H9 (cell line): ENCODE measurements at regions not wholly inside any gene's neighbourhood (a gene's known extent, or its start where the extent isn't known, plus 50 kb on each side); places are given as distances from the start of the nearest gene placed in this dataset.

ENCODE experiments used
- DNase-seq: peaks from one replicate; pipeline ENCODE4 v3.0.0-alpha.2; 2017
- H2AFZ ChIP-seq: one replicate; pipeline ENCODE4 v1.6.1; 2013; ENCODE audit warnings: mild to moderate bottlenecking, low read length, control low read depth, moderate library complexity
- H2AK5ac ChIP-seq: 2 replicates; pipeline ENCODE4 v1.6.1; 2013; ENCODE audit warnings: low read length, control low read depth, mixed read lengths; ENCODE audit not compliant: insufficient read length
- H2BK120ac ChIP-seq: one replicate; pipeline ENCODE4 v1.6.1; 2013; ENCODE audit warnings: low read depth, mild to moderate bottlenecking, low read length, control low read depth, inconsistent platforms; ENCODE audit not compliant: poor library complexity, severe bottlenecking
- H2BK12ac ChIP-seq: 2 replicates; pipeline ENCODE4 v1.6.1; 2013; ENCODE audit warnings: low read length, control low read depth, mixed read lengths, low read depth; ENCODE audit not compliant: insufficient read length
- H2BK15ac ChIP-seq: 2 replicates; pipeline ENCODE4 v1.6.1; 2013; ENCODE audit warnings: low read depth, low read length, control low read depth
- H2BK20ac ChIP-seq: one replicate; pipeline ENCODE4 v1.6.1; 2013; ENCODE audit warnings: low read depth, mild to moderate bottlenecking, low read length, control low read depth, inconsistent platforms; ENCODE audit not compliant: poor library complexity, severe bottlenecking
- H2BK5ac ChIP-seq: 2 replicates; pipeline ENCODE4 v1.6.1; 2013; ENCODE audit warnings: low read length, control low read depth, mixed read lengths; ENCODE audit not compliant: insufficient read length
- H3K14ac ChIP-seq: 2 replicates; pipeline ENCODE4 v1.6.1; 2013; ENCODE audit warnings: low read length, control low read depth; ENCODE audit not compliant: insufficient read depth
- H3K18ac ChIP-seq: 2 replicates; pipeline ENCODE4 v1.6.1; 2013; ENCODE audit warnings: low read depth, mild to moderate bottlenecking, mixed read lengths, low read length, control low read depth; ENCODE audit not compliant: insufficient read length
- H3K23ac ChIP-seq: 2 replicates; pipeline ENCODE4 v1.6.1; 2013; ENCODE audit warnings: low read length, control low read depth, mixed read lengths, low read depth; ENCODE audit not compliant: insufficient read length
- H3K23me2 ChIP-seq: 2 replicates; pipeline ENCODE4 v1.6.1; 2013; ENCODE audit warnings: low read depth, mild to moderate bottlenecking, mixed read lengths, low read length, control low read depth; ENCODE audit not compliant: insufficient read length, poor library complexity, severe bottlenecking
- H3K27ac ChIP-seq: 2 replicates; pipeline ENCODE4 v1.5.1; 2013; ENCODE audit warnings: low read length, control low read depth, mixed read lengths, low read depth; ENCODE audit not compliant: insufficient read length
- H3K27me3 ChIP-seq: 2 replicates; pipeline ENCODE4 v1.6.1; 2013; ENCODE audit warnings: low read length, control low read depth, inconsistent platforms; ENCODE audit not compliant: insufficient read depth
- H3K4ac ChIP-seq: 2 replicates; pipeline ENCODE4 v1.6.1; 2013; ENCODE audit warnings: low read depth, mild to moderate bottlenecking, control low read depth, inconsistent platforms, low read length, moderate library complexity
- H3K4me1 ChIP-seq: 2 replicates; pipeline ENCODE4 v1.6.1; 2013; ENCODE audit warnings: low read length, control low read depth, inconsistent platforms; ENCODE audit not compliant: insufficient read depth
- H3K4me2 ChIP-seq: 2 replicates; pipeline ENCODE4 v1.6.1; 2013; ENCODE audit warnings: low read length, control low read depth, mixed read lengths; ENCODE audit not compliant: insufficient read length, insufficient read depth
- H3K56ac ChIP-seq: 2 replicates; pipeline ENCODE4 v1.6.1; 2013; ENCODE audit warnings: low read depth, mild to moderate bottlenecking, mixed read lengths, low read length, control low read depth; ENCODE audit not compliant: insufficient read length
- H3K79me1 ChIP-seq: 2 replicates; pipeline ENCODE4 v1.6.1; 2013; ENCODE audit warnings: low read depth, mild to moderate bottlenecking, moderate library complexity, low read length, control low read depth, inconsistent platforms; ENCODE audit not compliant: insufficient read depth, poor library complexity, severe bottlenecking
- H3K79me2 ChIP-seq: 2 replicates; pipeline ENCODE4 v1.6.1; 2013; ENCODE audit warnings: low read length, control low read depth, inconsistent platforms; ENCODE audit not compliant: insufficient read depth
- H3K9ac ChIP-seq: 2 replicates; pipeline ENCODE4 v1.6.1; 2013; ENCODE audit warnings: low read length, control low read depth, mixed read lengths; ENCODE audit not compliant: insufficient read length; ENCODE audit errors: extremely low read depth
- H3K9me3 ChIP-seq: one replicate; pipeline ENCODE4 v1.6.1; 2013; ENCODE audit warnings: low read depth, low read length, inconsistent platforms; ENCODE audit not compliant: control insufficient read depth
- H3T11ph ChIP-seq: one replicate; pipeline ENCODE4 v1.6.1; 2013; ENCODE audit warnings: mild to moderate bottlenecking, low read length, control low read depth, inconsistent platforms
- H4K20me1 ChIP-seq: one replicate; pipeline ENCODE4 v1.6.1; 2013; ENCODE audit not compliant: control insufficient read depth, insufficient read length, insufficient read depth
- H4K5ac ChIP-seq: 2 replicates; pipeline ENCODE4 v1.6.1; 2013; ENCODE audit warnings: low read depth, mild to moderate bottlenecking, mixed read lengths, low read length, control low read depth; ENCODE audit not compliant: insufficient read length
- H4K8ac ChIP-seq: replicated peaks from 2 replicates; pipeline ENCODE4 v1.6.1; 2013; ENCODE audit warnings: low read length, control low read depth, mixed read lengths, low read depth; ENCODE audit not compliant: insufficient read length
- H4K91ac ChIP-seq: 2 replicates; pipeline ENCODE4 v1.6.1; 2013; ENCODE audit warnings: low read depth, mild to moderate bottlenecking, moderate library complexity, mixed read lengths, low read length, control low read depth; ENCODE audit not compliant: insufficient read length
- H3K27ac Mint-ChIP-seq, 3 experiments: 2 replicates in 2 of 3; 3 replicates in 1 of 3; pipeline ENCODE4 v1.8.0; 2020 to 2021; ENCODE audit warnings: mixed read lengths in 3 of 3, mild to moderate bottlenecking in 1 of 3, moderate library complexity in 1 of 3
- H3K27me3 Mint-ChIP-seq: 2 replicates; pipeline ENCODE4 v1.8.0; 2021; ENCODE audit warnings: low read depth, mild to moderate bottlenecking, moderate library complexity, mixed read lengths
- H3K36me3 Mint-ChIP-seq, 3 experiments: 2 replicates in 2 of 3; 3 replicates in 1 of 3; pipeline ENCODE4 v1.8.0; 2020 to 2021; ENCODE audit warnings: low read depth in 3 of 3, mixed read lengths in 3 of 3; ENCODE audit not compliant: insufficient read depth in 1 of 3
- H3K4me1 Mint-ChIP-seq, 2 experiments: 2 replicates each; pipeline ENCODE4 v1.8.0; 2020; ENCODE audit warnings: mixed read lengths in 2 of 2
- H3K4me3 Mint-ChIP-seq, 2 experiments: 2 replicates in 1 of 2; 3 replicates in 1 of 2; pipeline ENCODE4 v1.8.0; 2020 to 2021; ENCODE audit warnings: mild to moderate bottlenecking in 2 of 2, mixed read lengths in 2 of 2, moderate library complexity in 1 of 2
- H3K9me3 Mint-ChIP-seq, 2 experiments: 2 replicates in 1 of 2; 3 replicates in 1 of 2; pipeline ENCODE4 v1.8.0; 2020; ENCODE audit warnings: mild to moderate bottlenecking in 2 of 2, mixed read lengths in 2 of 2, moderate library complexity in 1 of 2
- CTCF ChIP-seq: fragments of 200-600 bp; sonication (generic); conservative IDR thresholded peaks from 3 replicates; pipeline ENCODE4 v1.8.0; 2021; ENCODE audit warnings: antibody characterized with exemption, mild to moderate bottlenecking
- WGBS: extraction: QIAGEN DNeasy Blood & Tissue Kit; methylation state at CpG from one replicate; pipeline ENCODE4 v1.1.7; 2013; ENCODE audit warnings: missing lambda C conversion rate, low lambda C conversion rate, mixed read lengths; ENCODE audit not compliant: insufficient read length; ENCODE audit errors: extremely low coverage; 5-methylcytosine and 5-hydroxymethylcytosine counted together

- Mint-ChIP-seq H3K27ac (no peak overlapping the region), H3K4me1 (peaks cover 5 to 7% of the 10 kb centered on the region in 2 experiments), H3K27me3 (no peaks in the 10 kb centered on the region), H3K36me3 (peaks cover 4 to 9% (median 4%) of the 10 kb centered on the region in 3 experiments; a peak in 5 of 7 replicates), H3K4me3 (no peak overlapping the region), H3K9me3 (peaks cover 4 to 9% of the 10 kb centered on the region in 2 experiments; a peak in 4 of 5 replicates)
- Histone ChIP-seq H3K79me2 (no peaks in the 10 kb centered on the region), H2AFZ (no peak overlapping the region), H3K27ac (no peak overlapping the region), H2AK5ac (no peak overlapping the region), H2BK12ac (no peak overlapping the region), H3T11ph (no peak overlapping the region), H4K5ac (no peak overlapping the region), H3K18ac (no peak overlapping the region), H3K79me1 (no peaks in the 10 kb centered on the region), H3K27me3 (no peaks in the 10 kb centered on the region), H3K4me2 (no peak overlapping the region), H2BK120ac (no peak overlapping the region), H3K14ac (no peak overlapping the region), H3K23me2 (no peaks in the 10 kb centered on the region), H2BK15ac (no peak overlapping the region), H3K4ac (no peak overlapping the region), H4K20me1 (no peaks in the 10 kb centered on the region), H3K9ac (no peak overlapping the region), H3K4me1 (no peaks in the 10 kb centered on the region), H3K23ac (no peak overlapping the region), H4K91ac (no peak overlapping the region), H4K8ac (no peak overlapping the region), H2BK20ac (no peak overlapping the region), H2BK5ac (no peak overlapping the region), H3K56ac (no peak overlapping the region), H3K9me3 (no peaks in the 10 kb centered on the region)
- no CpG with 5 or more reads among the region's 10 CpGs for WGBS
- DNase-seq: no peak
- TF ChIP-seq CTCF: no peak
These were observed 520.7 kb upstream of the PSMD7 start for GRCh38 chr16:73775841-73776388.
